Fibroblast of mammary gland (primary cell): ENCODE measurements at regions not wholly inside any gene's neighbourhood (a gene's known extent, or its start where the extent isn't known, plus 50 kb on each side); places are given as distances from the start of the nearest gene placed in this dataset.
A peak's percentile ranks its signal among the peaks of the same experiment; 100 is the strongest.

Experiments used
- DNase-seq: peaks from one replicate; pipeline ENCODE4 v3.0.0-alpha.2; 2010; ENCODE audit warnings: low read depth
- H3K4me3 ChIP-seq: 2 replicates; pipeline ENCODE4 v1.5.1; 2011; ENCODE audit warnings: low read depth, mild to moderate bottlenecking, low read length, moderate library complexity; ENCODE audit not compliant: control insufficient read depth
- TF ChIP-seq, protein P1 (sequence below): conservative IDR thresholded peaks from 2 replicates; pipeline ENCODE4 v1.5.1; 2011; ENCODE audit warnings: low read depth, low read length, inconsistent platforms; ENCODE audit not compliant: control insufficient read depth, insufficient read depth

DNA sequence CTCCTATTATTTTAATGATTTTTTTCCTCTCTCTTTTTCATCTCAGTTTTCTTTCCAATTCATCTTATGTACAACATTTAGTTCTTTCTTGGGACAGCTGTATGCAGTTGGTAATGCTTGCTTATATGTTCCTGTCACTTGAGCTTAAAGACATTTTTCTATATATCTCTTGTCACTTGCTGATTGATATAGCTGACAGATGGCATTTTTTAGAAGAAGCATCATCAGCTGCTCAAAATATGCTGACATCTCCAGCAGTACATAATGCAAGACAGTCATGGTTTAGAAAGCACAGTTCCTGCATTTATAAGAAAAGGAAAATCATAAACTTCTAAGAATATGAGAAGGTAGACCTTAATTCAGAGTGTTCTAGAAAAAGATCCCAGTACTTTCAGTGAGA is 56.5 kb downstream of the DCAF8L1 start:
- no peak overlapping the region for H3K4me3 ChIP-seq

DNA sequence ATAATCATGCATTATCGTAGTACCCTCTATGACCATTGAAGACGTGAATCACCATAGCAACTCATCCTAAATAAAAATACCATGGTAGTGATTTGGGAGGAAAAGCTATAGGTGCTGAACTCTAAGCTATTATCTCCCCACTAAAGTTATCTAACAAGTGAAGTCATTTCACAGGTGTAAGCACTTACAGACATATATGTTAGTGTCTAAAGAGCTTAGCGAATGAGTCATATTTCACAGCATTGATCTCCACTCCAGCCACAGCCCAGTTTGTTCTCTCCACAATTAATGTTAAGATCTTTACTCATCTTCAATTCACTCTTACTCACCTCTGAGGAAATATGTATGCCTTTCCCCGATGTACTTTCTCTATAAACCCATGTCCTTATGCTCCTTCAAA is 57.0 kb downstream of the DCAF8L1 start:
- DNase-seq: no peak
- TF ChIP-seq, protein P1, sequence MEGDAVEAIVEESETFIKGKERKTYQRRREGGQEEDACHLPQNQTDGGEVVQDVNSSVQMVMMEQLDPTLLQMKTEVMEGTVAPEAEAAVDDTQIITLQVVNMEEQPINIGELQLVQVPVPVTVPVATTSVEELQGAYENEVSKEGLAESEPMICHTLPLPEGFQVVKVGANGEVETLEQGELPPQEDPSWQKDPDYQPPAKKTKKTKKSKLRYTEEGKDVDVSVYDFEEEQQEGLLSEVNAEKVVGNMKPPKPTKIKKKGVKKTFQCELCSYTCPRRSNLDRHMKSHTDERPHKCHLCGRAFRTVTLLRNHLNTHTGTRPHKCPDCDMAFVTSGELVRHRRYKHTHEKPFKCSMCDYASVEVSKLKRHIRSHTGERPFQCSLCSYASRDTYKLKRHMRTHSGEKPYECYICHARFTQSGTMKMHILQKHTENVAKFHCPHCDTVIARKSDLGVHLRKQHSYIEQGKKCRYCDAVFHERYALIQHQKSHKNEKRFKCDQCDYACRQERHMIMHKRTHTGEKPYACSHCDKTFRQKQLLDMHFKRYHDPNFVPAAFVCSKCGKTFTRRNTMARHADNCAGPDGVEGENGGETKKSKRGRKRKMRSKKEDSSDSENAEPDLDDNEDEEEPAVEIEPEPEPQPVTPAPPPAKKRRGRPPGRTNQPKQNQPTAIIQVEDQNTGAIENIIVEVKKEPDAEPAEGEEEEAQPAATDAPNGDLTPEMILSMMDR: no peak
- H3K4me3 ChIP-seq: no peak overlapping the region

More for the DNA sequence above, 56.5 kb downstream of the DCAF8L1 start:
- DNase-seq: no peak
- TF ChIP-seq, protein P1: no peak

DNA sequence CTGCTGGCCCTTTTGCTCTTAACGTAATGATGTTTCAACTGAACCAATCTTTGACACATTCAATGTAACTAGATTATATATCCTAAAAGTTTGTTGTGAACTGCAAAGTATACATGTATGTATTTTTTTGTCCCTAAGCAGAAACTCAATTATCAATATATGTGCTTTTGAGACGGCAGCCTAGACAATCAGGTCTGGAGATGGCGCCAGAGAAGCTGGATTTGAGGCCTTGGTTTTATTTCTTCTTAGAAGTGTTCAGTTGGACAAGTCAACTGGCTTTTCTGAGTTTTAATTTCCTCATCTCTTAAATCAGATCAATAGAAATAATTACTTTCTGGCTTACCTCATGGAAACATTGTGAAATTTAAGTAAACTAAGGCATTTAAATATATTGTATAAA is 62.5 kb downstream of the DCAF8L1 start:
- DNase-seq: no peak

DNA sequence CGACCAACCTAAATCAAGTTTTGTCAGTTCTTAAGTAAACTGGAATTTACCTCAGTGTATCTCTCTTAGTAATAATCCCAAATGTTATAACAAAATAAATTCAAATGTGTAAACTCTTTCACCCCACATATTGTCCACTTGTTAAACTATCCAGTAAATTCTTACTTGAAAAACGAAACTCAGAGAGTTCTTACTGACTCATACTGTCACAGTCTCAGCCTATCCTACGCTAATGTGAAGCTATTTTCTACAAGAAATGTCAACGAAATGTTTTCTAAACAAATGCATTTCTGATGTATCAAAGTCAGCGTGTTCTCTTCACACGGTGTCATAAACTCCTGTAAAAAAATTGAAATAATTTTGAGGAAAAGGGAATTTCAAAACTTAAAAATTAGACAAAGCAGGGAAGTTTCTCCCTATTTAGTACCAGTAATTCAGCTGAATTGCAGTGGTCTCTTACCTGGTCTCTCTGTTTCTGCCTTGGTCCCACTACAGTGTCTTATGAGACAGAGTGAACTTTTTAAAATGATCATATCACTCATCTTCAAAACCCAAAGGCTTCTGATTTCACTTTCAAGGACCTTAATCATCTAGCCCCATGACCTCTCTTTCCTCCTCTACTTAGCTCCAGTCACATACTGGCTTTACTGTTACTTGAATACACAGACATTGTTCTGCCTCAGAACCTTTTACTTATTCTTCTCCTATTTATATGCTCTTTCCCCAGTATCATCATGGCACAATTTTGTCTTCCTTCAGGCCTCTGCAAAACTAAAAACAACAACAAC is 63.3 kb downstream of the DCAF8L1 start:
- DNase-seq: no peak
- H3K4me3 ChIP-seq: no peak overlapping the region
- TF ChIP-seq, protein P1: no peak

More for the DNA sequence above, 62.5 kb downstream of the DCAF8L1 start:
- TF ChIP-seq, protein P1: peak; percentile 2
- H3K4me3 ChIP-seq: no peak overlapping the region

DNA sequence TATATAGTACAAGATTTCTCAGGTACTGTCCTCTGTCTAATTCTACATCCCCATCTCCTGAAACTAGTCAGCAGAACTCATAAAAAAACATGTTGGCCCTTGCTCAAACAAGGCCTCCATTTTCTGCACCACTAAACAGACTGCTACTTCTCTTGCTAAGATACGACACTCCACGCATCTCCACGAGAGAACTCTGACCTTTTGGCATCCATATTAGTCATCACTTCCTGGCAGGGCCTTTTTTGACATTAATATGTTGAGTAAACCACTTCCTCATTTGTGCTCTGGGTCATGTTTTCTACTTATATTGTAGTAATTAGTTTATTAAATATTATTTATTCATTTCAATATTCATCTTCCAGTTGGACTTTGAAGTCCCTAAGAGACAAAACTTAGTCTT is 65.6 kb downstream of the DCAF8L1 start:
- DNase-seq: peak; percentile 30
- TF ChIP-seq, protein P1: no peak
- H3K4me3 ChIP-seq: no peak overlapping the region

DNA sequence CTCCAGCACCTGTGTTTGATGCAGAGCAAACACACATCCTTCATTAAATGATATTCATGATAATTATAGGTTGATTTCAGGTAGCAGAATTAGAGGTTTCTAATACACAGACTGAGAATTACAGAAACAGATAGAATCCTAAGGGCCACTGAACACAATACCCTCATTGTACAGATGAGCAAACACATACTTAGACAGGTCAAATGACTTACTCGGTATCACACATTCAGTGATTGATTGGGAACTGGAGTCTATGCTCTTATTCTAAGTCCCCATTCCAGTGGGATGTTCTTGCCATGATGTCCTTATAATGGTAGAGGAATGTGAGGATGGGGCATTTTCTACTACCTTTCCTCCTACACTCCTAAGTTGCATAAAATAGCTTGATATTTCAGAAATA is 70.8 kb downstream of the DCAF8L1 start:
- no peak overlapping the region for H3K4me3 ChIP-seq
- DNase-seq: no peak
- TF ChIP-seq, protein P1: no peak

DNA sequence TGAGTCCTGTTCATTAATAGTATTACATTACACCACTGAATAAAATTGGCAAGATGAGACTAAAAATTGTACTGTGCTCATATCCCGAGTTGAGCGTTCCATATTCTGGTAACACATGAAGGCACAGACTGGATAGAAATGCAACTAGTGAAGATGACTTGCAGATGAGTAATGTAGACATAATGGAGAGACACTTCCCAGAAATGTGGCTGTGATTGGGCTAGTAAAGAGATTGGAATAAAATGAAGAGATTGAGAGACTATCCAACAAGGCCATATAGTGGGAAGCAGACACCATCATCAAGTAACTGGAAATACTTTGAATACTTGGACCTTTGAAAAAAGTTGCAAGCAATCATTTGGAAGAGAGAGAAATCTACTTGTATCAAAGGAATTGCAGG is 77.3 kb downstream of the DCAF8L1 start:
- H3K4me3 ChIP-seq: no peak overlapping the region
- no peak for DNase-seq
- TF ChIP-seq, protein P1: no peak
